ENCODE measurements at regions not wholly inside any gene's neighbourhood (a gene's known extent, or its start where the extent isn't known, plus 50 kb on each side); places are given as distances from the start of the nearest gene placed in this dataset.

- H3K27me3 Mint-ChIP-seq: no peaks in the 10 kb centered on the region
- DNase-seq (no peak), ATAC-seq (replicated peaks) (no peak)
- H3K4me1 Mint-ChIP-seq: peaks cover 0 to 3% of the 10 kb centered on the region in 2 donors
- peaks cover 0 to 2% of the 10 kb centered on the region in 2 donors for H3K9me3 Mint-ChIP-seq
- no peak overlapping the region for H3K4me3 Mint-ChIP-seq
- H3K27ac Mint-ChIP-seq: no peak overlapping the region
- peaks cover 20 to 23% of the 10 kb centered on the region in 2 donors for H3K36me3 Mint-ChIP-seq
Measured at GRCh38 chr6:154885214-154885613, 109.9 kb upstream of the TIAM2 start.

- Mint-ChIP-seq H3K4me1 (peaks cover 0 to 3% of the 10 kb centered on the region in 2 donors), H3K27me3 (no peaks in the 10 kb centered on the region), H3K36me3 (peaks cover 19 to 27% of the 10 kb centered on the region in 2 donors), H3K4me3 (no peak overlapping the region), H3K27ac (no peak overlapping the region), H3K9me3 (peaks cover 0 to 2% of the 10 kb centered on the region in 2 donors)
- DNase-seq (no peak), ATAC-seq (replicated peaks) (no peak)
Measured at GRCh38 chr6:154886016-154886415, 109.1 kb upstream of the TIAM2 start.

GRCh38 chr6:154886471-154886870 is 108.6 kb upstream of the TIAM2 start:
- Mint-ChIP-seq H3K27ac (no peak overlapping the region), H3K4me1 (peaks cover 0 to 3% of the 10 kb centered on the region in 2 donors), H3K4me3 (no peak overlapping the region), H3K36me3 (peaks cover 19 to 27% of the 10 kb centered on the region in 2 donors), H3K9me3 (peaks cover 0 to 2% of the 10 kb centered on the region in 2 donors), H3K27me3 (no peaks in the 10 kb centered on the region)
- DNase-seq (no peak), ATAC-seq (replicated peaks) (no peak)

GRCh38 chr6:154887051-154887450 is 108.1 kb upstream of the TIAM2 start:
- H3K4me3 Mint-ChIP-seq: no peak overlapping the region
- H3K4me1 Mint-ChIP-seq: peaks cover 0 to 3% of the 10 kb centered on the region in 2 donors
- H3K9me3 Mint-ChIP-seq: peaks cover 0 to 2% of the 10 kb centered on the region in 2 donors
- H3K27me3 Mint-ChIP-seq: no peaks in the 10 kb centered on the region
- peaks cover 19 to 26% of the 10 kb centered on the region in 2 donors for H3K36me3 Mint-ChIP-seq
- no peak for ATAC-seq (replicated peaks)
- no peak for DNase-seq
- no peak overlapping the region for H3K27ac Mint-ChIP-seq

- H3K27me3 Mint-ChIP-seq: no peaks in the 10 kb centered on the region
- H3K4me3 Mint-ChIP-seq: no peak overlapping the region
- H3K27ac Mint-ChIP-seq: no peak overlapping the region
- no peak for ATAC-seq (replicated peaks)
- peaks cover 10 to 14% of the 10 kb centered on the region in 2 donors for H3K36me3 Mint-ChIP-seq
- no peak for DNase-seq
- H3K9me3 Mint-ChIP-seq: peaks cover 0 to 2% of the 10 kb centered on the region in 2 donors
- no peaks in the 10 kb centered on the region for H3K4me1 Mint-ChIP-seq
Measured at GRCh38 chr6:154888421-154889295, 106.5 kb upstream of the TIAM2 start.

- ATAC-seq (replicated peaks) (no peak), DNase-seq (no peak)
- peaks cover 3 to 15% of the 10 kb centered on the region in 2 donors for H3K36me3 Mint-ChIP-seq
- H3K4me3 Mint-ChIP-seq: no peak overlapping the region
- no peaks in the 10 kb centered on the region for H3K9me3 Mint-ChIP-seq
- no peaks in the 10 kb centered on the region for H3K27me3 Mint-ChIP-seq
- peaks cover 0 to 2% of the 10 kb centered on the region in 2 donors for H3K4me1 Mint-ChIP-seq
- H3K27ac Mint-ChIP-seq: no peak overlapping the region
Measured at GRCh38 chr6:154890874-154891273, 104.2 kb upstream of the TIAM2 start.

GRCh38 chr6:154891901-154892300 is 103.2 kb upstream of the TIAM2 start:
- peaks cover 6 to 20% of the 10 kb centered on the region in 2 donors for H3K36me3 Mint-ChIP-seq
- H3K27ac Mint-ChIP-seq: no peak overlapping the region
- no peaks in the 10 kb centered on the region for H3K9me3 Mint-ChIP-seq
- DNase-seq (no peak), ATAC-seq (replicated peaks) (no peak)
- H3K27me3 Mint-ChIP-seq: no peaks in the 10 kb centered on the region
- no peak overlapping the region for H3K4me3 Mint-ChIP-seq
- peaks cover 0 to 2% of the 10 kb centered on the region in 2 donors for H3K4me1 Mint-ChIP-seq

- H3K4me1 Mint-ChIP-seq: peaks cover 0 to 2% of the 10 kb centered on the region in 2 donors
- no peaks in the 10 kb centered on the region for H3K9me3 Mint-ChIP-seq
- H3K36me3 Mint-ChIP-seq: peaks cover 6 to 20% of the 10 kb centered on the region in 2 donors
- DNase-seq: no peak
- ATAC-seq (replicated peaks): no peak
- H3K27ac Mint-ChIP-seq: no peak overlapping the region
- no peak overlapping the region for H3K4me3 Mint-ChIP-seq
- H3K27me3 Mint-ChIP-seq: no peaks in the 10 kb centered on the region
Measured at GRCh38 chr6:154893917-154894316, 101.2 kb upstream of the TIAM2 start.

GRCh38 chr6:154894902-154895301 is 100.2 kb upstream of the TIAM2 start:
- H3K36me3 Mint-ChIP-seq: peaks cover 6 to 18% of the 10 kb centered on the region in 2 donors
- no peak overlapping the region for H3K27ac Mint-ChIP-seq
- no peaks in the 10 kb centered on the region for H3K9me3 Mint-ChIP-seq
- no peak overlapping the region for H3K4me3 Mint-ChIP-seq
- no peaks in the 10 kb centered on the region for H3K27me3 Mint-ChIP-seq
- DNase-seq (no peak), ATAC-seq (replicated peaks) (no peak)
- H3K4me1 Mint-ChIP-seq: peaks cover 0 to 2% of the 10 kb centered on the region in 2 donors

- no peak for DNase-seq
- Mint-ChIP-seq H3K4me3 (no peak overlapping the region), H3K27ac (no peak overlapping the region), H3K4me1 (peaks cover 0 to 2% of the 10 kb centered on the region in 2 donors), H3K36me3 (peaks cover 9 to 25% of the 10 kb centered on the region in 2 donors), H3K9me3 (no peaks in the 10 kb centered on the region), H3K27me3 (no peaks in the 10 kb centered on the region)
- no peak for ATAC-seq (replicated peaks)
Measured at GRCh38 chr6:154895841-154896240, 99.3 kb upstream of the TIAM2 start.

GRCh38 chr6:154898821-154899220 is 96.3 kb upstream of the TIAM2 start:
- Mint-ChIP-seq H3K27me3 (no peaks in the 10 kb centered on the region), H3K4me1 (peaks cover 0 to 2% of the 10 kb centered on the region in 2 donors), H3K36me3 (peaks cover 7 to 27% of the 10 kb centered on the region in 2 donors), H3K4me3 (no peak overlapping the region), H3K27ac (no peak overlapping the region), H3K9me3 (no peaks in the 10 kb centered on the region)
- DNase-seq (no peak), ATAC-seq (replicated peaks) (no peak)

GRCh38 chr6:154899824-154900463 is 95.2 kb upstream of the TIAM2 start:
- no peak for ATAC-seq (replicated peaks)
- Mint-ChIP-seq H3K4me3 (no peak overlapping the region), H3K27ac (no peak overlapping the region), H3K36me3 (peaks cover 7 to 26% of the 10 kb centered on the region in 2 donors), H3K4me1 (peaks cover 0 to 1% of the 10 kb centered on the region in 2 donors), H3K9me3 (no peaks in the 10 kb centered on the region), H3K27me3 (no peaks in the 10 kb centered on the region)
- DNase-seq: no peak

GRCh38 chr6:154901876-154902552 is 93.1 kb upstream of the TIAM2 start:
- no peaks in the 10 kb centered on the region for H3K9me3 Mint-ChIP-seq
- no peaks in the 10 kb centered on the region for H3K27me3 Mint-ChIP-seq
- H3K27ac Mint-ChIP-seq: no peak overlapping the region
- DNase-seq (no peak), ATAC-seq (replicated peaks) (no peak)
- no peak overlapping the region for H3K4me3 Mint-ChIP-seq
- no peaks in the 10 kb centered on the region for H3K4me1 Mint-ChIP-seq
- peaks cover 3 to 15% of the 10 kb centered on the region in 2 donors for H3K36me3 Mint-ChIP-seq

GRCh38 chr6:154907291-154907690 is 87.8 kb upstream of the TIAM2 start:
- ATAC-seq (replicated peaks): no peak
- Mint-ChIP-seq H3K4me1 (no peaks in the 10 kb centered on the region), H3K27ac (no peak overlapping the region), H3K4me3 (no peak overlapping the region), H3K9me3 (no peaks in the 10 kb centered on the region), H3K36me3 (peaks cover 0 to 4% of the 10 kb centered on the region in 2 donors), H3K27me3 (no peaks in the 10 kb centered on the region)
- no peak for DNase-seq
